ENCODE measurements at regions not wholly inside any gene's neighbourhood (a gene's known extent, or its start where the extent isn't known, plus 50 kb on each side); places are given as distances from the start of the nearest gene placed in this dataset.

DNA sequence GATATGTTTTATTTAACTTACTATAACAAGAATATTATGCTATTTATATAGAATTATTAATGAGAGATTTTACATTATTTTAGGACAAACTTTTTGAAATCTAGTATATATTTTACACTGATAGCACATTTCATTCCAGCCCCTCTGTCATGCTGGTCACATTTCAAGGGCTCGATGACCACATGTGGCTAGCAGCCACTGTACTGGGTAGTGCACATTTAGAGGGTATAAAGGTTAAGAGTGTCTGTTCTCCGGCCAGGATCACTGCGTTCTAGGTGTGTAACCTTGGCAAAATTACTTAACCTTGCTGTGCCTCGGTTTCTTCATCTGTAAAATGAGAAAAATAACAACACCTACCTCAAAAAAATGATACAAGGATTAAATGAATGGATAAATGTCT lies 87.2 kb upstream of the TNP1 start:
- no peak for TF ChIP-seq CTCF (IDR thresholded peaks at IDR 0.05; ENCODE audit: control insufficient read depth, insufficient read depth, low read depth, low read length, missing control alignments)
- DNase-seq (ENCODE audit: low read depth), result no peak
- no peak overlapping the region for H3K4me3 ChIP-seq (ENCODE audit: control insufficient read depth, low read depth, low read length)

- TF ChIP-seq CTCF (IDR thresholded peaks at IDR 0.05; ENCODE audit: control insufficient read depth, insufficient read depth, low read depth, low read length, missing control alignments), result no peak
- no peak for DNase-seq (ENCODE audit: low read depth)
- no peak overlapping the region for H3K4me3 ChIP-seq (ENCODE audit: control insufficient read depth, low read depth, low read length)
Measured at GRCh38 chr2:216944733-216945132, 84.9 kb upstream of the TNP1 start.

DNA sequence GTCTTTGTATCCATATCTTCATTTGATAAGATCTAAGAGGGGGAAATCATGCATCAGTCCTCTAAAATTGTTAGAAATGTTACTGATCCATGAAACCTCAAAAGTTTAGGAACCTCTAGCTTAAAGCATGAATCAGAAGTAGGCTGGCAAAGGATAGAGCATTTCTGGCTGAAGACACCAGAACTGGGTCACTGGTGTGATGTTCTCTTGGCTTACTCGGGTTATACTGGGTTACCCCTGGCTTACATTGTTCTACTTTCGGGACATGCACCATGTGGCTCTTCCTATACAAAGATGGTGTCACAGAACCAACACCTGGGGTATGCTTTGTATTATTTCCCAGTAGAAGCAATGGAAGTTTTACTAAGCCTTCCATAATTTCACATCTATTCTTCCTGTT lies 83.2 kb upstream of the TNP1 start:
- no peak overlapping the region for H3K4me3 ChIP-seq (ENCODE audit: control insufficient read depth, low read depth, low read length)
- TF ChIP-seq CTCF (IDR thresholded peaks at IDR 0.05; ENCODE audit: control insufficient read depth, insufficient read depth, low read depth, low read length, missing control alignments), result no peak
- no peak for DNase-seq (ENCODE audit: low read depth)

DNA sequence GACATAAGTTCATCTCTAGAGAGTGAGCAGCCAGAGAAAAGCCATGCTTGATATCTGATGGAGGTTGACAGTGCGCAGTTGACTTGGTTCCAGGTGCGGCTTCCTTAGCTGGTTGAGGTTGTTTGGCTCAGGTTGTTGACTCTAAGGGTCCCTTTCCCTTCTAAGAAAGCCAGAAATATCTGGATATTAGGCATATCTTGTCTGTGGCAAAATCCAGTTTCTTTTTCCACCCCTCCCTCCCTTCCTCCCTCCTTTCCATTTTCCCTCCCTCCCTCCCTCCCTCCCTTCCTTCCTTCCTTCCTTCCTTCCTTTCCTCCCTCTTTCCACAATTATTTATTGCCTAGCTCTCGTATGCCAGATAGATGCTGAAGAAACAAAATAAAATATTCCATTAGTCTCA lies 82.6 kb upstream of the TNP1 start:
- DNase-seq (ENCODE audit: low read depth), result no peak
- TF ChIP-seq CTCF (IDR thresholded peaks at IDR 0.05; ENCODE audit: control insufficient read depth, insufficient read depth, low read depth, low read length, missing control alignments), result no peak
- no peak overlapping the region for H3K4me3 ChIP-seq (ENCODE audit: control insufficient read depth, low read depth, low read length)

GRCh38 chr2:216942016-216942415 lies 82.2 kb upstream of the TNP1 start:
- H3K4me3 ChIP-seq (ENCODE audit: control insufficient read depth, low read depth, low read length), result no peak overlapping the region
- no peak for DNase-seq (ENCODE audit: low read depth)
- TF ChIP-seq CTCF (IDR thresholded peaks at IDR 0.05; ENCODE audit: control insufficient read depth, insufficient read depth, low read depth, low read length, missing control alignments), result no peak

GRCh38 chr2:216936954-216937357 lies 77.1 kb upstream of the TNP1 start:
- no peak overlapping the region for H3K4me3 ChIP-seq (ENCODE audit: control insufficient read depth, low read depth, low read length)
- DNase-seq (ENCODE audit: low read depth), result no peak
- TF ChIP-seq CTCF (IDR thresholded peaks at IDR 0.05; ENCODE audit: control insufficient read depth, insufficient read depth, low read depth, low read length, missing control alignments), result no peak

GRCh38 chr2:216934623-216935022 lies 74.8 kb upstream of the TNP1 start:
- TF ChIP-seq CTCF (IDR thresholded peaks at IDR 0.05; ENCODE audit: control insufficient read depth, insufficient read depth, low read depth, low read length, missing control alignments), result no peak
- no peak for DNase-seq (ENCODE audit: low read depth)
- no peak overlapping the region for H3K4me3 ChIP-seq (ENCODE audit: control insufficient read depth, low read depth, low read length)
